AG20443 (cell line): ENCODE measurements at regions not wholly inside any gene's neighbourhood (a gene's known extent, or its start where the extent isn't known, plus 50 kb on each side); places are given as distances from the start of the nearest gene placed in this dataset.
"Not testable (repeated sequence)": the region's sequence is repeated elsewhere in the genome, so short reads cannot be mapped to it uniquely, and the experiment has no call there.

Experiments used
- DNase-seq: peaks from one replicate; pipeline ENCODE4 v3.0.0; 2012; ENCODE audit warnings: low spot score, mixed read lengths

- not testable (repeated sequence) for DNase-seq
Observed at GRCh38 chr6:28623242-28623641, 97.6 kb downstream of the GPX5 start.

GRCh38 chr6:28626386-28626785 is 100.7 kb downstream of the GPX5 start:
- DNase-seq = not testable (repeated sequence)

GRCh38 chr6:28632326-28632851 is 106.7 kb downstream of the GPX5 start:
- DNase-seq = no peak

- DNase-seq = no peak
Observed at GRCh38 chr6:28633445-28634215, 107.9 kb downstream of the GPX5 start.

- DNase-seq = no peak
Observed at GRCh38 chr6:28634411-28634760, 108.7 kb downstream of the GPX5 start.

GRCh38 chr6:28634761-28635546 is 109.3 kb downstream of the GPX5 start:
- peak; percentile 32 for DNase-seq

GRCh38 chr6:28635547-28636158 is 110.0 kb downstream of the GPX5 start:
- DNase-seq = no peak

GRCh38 chr6:28638787-28639430 is 113.2 kb downstream of the GPX5 start:
- DNase-seq = no peak

GRCh38 chr6:28639445-28640290 is 114.0 kb downstream of the GPX5 start:
- not testable (repeated sequence) for DNase-seq

- DNase-seq = peak; percentile 20
Observed at GRCh38 chr6:28643017-28643740, 117.5 kb downstream of the GPX5 start.

GRCh38 chr6:28646650-28647049 is 121.0 kb downstream of the GPX5 start:
- no peak for DNase-seq

GRCh38 chr6:28648035-28648877 is 122.6 kb downstream of the GPX5 start:
- DNase-seq = peak; percentile 55

- peak; percentile 25 for DNase-seq
Observed at GRCh38 chr6:28648878-28649375, 123.2 kb downstream of the GPX5 start.

- no peak for DNase-seq
Observed at GRCh38 chr6:28651161-28651560, 125.5 kb downstream of the GPX5 start.

- DNase-seq = no peak
Observed at GRCh38 chr6:28653876-28654275, 128.2 kb downstream of the GPX5 start.

GRCh38 chr6:28655164-28655563 is 129.5 kb downstream of the GPX5 start:
- no peak for DNase-seq

- DNase-seq = no peak
Observed at GRCh38 chr6:28656715-28657114, 131.0 kb downstream of the GPX5 start.

GRCh38 chr6:28657381-28657768 is 131.7 kb downstream of the GPX5 start:
- no peak for DNase-seq

- DNase-seq = peak; percentile 83
Observed at GRCh38 chr6:28657769-28658465, 132.2 kb downstream of the GPX5 start.
